HL-60 (cell line): ENCODE measurements at regions not wholly inside any gene's neighbourhood (a gene's known extent, or its start where the extent isn't known, plus 50 kb on each side); places are given as distances from the start of the nearest gene placed in this dataset.

ENCODE experiments used
- SPI1 ChIP-seq: IDR thresholded peaks from 2 replicates; pipeline ENCODE4 v1.6.1; 2012; ENCODE audit warnings: low read depth, mild to moderate bottlenecking, borderline replicate concordance
- TF ChIP-seq, protein P1 (sequence below): IDR thresholded peaks from one replicate; pipeline ENCODE4 v1.5.1; 2011; ENCODE audit warnings: low read length, control low read depth, inconsistent platforms; ENCODE audit not compliant: insufficient read depth
- TF ChIP-seq, protein P2 (sequence below): IDR thresholded peaks from 2 replicates; pipeline ENCODE4 v1.6.1; 2012; ENCODE audit warnings: low read depth; ENCODE audit not compliant: insufficient replicate concordance

DNA sequence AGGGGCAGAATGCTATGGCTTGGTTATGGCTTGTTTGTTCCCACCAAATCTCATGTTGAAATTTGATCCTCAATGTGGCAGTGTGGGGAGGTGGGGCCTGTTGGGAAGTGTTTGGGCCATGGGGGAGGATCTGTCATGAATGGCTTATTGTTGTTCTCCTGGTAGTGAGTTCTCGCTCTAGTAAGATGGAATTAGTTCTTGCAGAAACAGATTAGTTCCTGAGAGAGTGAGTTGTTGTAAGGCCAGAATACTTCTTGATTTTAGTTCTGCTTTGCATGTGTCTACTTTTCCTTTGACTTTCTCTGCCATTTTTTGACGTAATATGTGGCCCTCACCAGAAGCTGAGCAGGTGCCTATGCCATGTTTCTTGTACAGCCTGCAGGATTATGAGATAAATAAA, 188.2 kb downstream of the KIF20B start:
- TF ChIP-seq, protein P1, sequence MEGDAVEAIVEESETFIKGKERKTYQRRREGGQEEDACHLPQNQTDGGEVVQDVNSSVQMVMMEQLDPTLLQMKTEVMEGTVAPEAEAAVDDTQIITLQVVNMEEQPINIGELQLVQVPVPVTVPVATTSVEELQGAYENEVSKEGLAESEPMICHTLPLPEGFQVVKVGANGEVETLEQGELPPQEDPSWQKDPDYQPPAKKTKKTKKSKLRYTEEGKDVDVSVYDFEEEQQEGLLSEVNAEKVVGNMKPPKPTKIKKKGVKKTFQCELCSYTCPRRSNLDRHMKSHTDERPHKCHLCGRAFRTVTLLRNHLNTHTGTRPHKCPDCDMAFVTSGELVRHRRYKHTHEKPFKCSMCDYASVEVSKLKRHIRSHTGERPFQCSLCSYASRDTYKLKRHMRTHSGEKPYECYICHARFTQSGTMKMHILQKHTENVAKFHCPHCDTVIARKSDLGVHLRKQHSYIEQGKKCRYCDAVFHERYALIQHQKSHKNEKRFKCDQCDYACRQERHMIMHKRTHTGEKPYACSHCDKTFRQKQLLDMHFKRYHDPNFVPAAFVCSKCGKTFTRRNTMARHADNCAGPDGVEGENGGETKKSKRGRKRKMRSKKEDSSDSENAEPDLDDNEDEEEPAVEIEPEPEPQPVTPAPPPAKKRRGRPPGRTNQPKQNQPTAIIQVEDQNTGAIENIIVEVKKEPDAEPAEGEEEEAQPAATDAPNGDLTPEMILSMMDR, result no peak
- TF ChIP-seq, protein P2, sequence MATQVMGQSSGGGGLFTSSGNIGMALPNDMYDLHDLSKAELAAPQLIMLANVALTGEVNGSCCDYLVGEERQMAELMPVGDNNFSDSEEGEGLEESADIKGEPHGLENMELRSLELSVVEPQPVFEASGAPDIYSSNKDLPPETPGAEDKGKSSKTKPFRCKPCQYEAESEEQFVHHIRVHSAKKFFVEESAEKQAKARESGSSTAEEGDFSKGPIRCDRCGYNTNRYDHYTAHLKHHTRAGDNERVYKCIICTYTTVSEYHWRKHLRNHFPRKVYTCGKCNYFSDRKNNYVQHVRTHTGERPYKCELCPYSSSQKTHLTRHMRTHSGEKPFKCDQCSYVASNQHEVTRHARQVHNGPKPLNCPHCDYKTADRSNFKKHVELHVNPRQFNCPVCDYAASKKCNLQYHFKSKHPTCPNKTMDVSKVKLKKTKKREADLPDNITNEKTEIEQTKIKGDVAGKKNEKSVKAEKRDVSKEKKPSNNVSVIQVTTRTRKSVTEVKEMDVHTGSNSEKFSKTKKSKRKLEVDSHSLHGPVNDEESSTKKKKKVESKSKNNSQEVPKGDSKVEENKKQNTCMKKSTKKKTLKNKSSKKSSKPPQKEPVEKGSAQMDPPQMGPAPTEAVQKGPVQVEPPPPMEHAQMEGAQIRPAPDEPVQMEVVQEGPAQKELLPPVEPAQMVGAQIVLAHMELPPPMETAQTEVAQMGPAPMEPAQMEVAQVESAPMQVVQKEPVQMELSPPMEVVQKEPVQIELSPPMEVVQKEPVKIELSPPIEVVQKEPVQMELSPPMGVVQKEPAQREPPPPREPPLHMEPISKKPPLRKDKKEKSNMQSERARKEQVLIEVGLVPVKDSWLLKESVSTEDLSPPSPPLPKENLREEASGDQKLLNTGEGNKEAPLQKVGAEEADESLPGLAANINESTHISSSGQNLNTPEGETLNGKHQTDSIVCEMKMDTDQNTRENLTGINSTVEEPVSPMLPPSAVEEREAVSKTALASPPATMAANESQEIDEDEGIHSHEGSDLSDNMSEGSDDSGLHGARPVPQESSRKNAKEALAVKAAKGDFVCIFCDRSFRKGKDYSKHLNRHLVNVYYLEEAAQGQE, result no peak
- no peak for TF ChIP-seq SPI1
